ENCODE measurements at regions not wholly inside any gene's neighbourhood (a gene's known extent, or its start where the extent isn't known, plus 50 kb on each side); places are given as distances from the start of the nearest gene placed in this dataset.

DNA sequence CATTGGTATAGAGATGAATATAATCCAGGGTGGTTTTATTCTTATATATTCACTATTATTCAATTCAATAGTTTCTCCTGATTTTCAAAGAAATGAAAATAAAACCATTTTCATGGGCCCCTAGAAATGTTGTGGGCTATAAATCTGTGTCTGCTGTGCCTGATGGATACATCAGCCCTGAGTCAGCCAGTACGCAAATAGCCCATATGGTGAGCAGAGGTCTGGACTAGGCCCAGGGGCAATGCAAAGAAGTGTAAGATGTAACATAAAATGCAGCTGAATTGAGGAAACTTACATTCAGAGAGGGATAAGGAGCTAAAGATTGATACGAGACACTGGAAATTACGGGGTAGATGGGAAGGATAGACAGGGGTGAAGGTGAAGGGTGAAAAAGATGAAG lies 122.5 kb downstream of the MAIP1 start:
- TF ChIP-seq EZH2 (IDR thresholded peaks at IDR 0.05; ENCODE audit: insufficient read depth, low read length) = no peak
- TF ChIP-seq, protein P1, sequence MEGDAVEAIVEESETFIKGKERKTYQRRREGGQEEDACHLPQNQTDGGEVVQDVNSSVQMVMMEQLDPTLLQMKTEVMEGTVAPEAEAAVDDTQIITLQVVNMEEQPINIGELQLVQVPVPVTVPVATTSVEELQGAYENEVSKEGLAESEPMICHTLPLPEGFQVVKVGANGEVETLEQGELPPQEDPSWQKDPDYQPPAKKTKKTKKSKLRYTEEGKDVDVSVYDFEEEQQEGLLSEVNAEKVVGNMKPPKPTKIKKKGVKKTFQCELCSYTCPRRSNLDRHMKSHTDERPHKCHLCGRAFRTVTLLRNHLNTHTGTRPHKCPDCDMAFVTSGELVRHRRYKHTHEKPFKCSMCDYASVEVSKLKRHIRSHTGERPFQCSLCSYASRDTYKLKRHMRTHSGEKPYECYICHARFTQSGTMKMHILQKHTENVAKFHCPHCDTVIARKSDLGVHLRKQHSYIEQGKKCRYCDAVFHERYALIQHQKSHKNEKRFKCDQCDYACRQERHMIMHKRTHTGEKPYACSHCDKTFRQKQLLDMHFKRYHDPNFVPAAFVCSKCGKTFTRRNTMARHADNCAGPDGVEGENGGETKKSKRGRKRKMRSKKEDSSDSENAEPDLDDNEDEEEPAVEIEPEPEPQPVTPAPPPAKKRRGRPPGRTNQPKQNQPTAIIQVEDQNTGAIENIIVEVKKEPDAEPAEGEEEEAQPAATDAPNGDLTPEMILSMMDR (IDR thresholded peaks at IDR 0.05; ENCODE audit: insufficient read depth, low read depth, low read length) = no peak

Measured in astrocyte (in vitro differentiated cells and primary cell).